ENCODE measurements at regions not wholly inside any gene's neighbourhood (a gene's known extent, or its start where the extent isn't known, plus 50 kb on each side); places are given as distances from the start of the nearest gene placed in this dataset.

DNA sequence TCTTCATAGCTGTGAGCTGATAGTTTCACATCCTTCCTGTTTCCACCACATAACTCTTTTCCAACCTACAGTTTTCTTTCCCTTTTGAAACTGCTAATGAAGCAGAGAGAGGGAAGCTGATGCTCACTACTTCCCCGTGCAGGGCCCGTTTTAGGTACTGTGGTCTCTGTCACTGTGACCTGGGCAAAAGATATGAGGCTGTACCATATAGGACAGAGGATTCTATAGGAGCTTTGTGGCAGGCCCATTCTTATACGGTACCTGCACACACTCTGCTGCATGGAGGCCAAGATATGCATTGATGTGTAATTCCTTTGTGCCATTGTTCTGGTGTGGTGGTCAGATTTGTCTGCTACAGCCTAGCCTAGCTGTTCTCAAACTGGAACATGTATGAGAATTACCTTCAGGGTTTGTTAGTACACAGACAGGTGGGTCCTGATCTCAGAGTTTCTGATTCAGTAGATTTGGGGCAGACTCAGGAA is 577.3 kb downstream of the LMO7 start:
- no peak overlapping the region for H3K9ac ChIP-seq (ENCODE audit: insufficient read length)
- H3K4me3 ChIP-seq = no peak overlapping the region
- H3K9me3 ChIP-seq (ENCODE audit: low read depth, low read length) = no peaks in the 10 kb centered on the region
- TF ChIP-seq POLR2AphosphoS5 (IDR thresholded peaks at IDR 0.05; ENCODE audit: borderline replicate concordance, low read depth, low read length) = no peak
- no peak for TF ChIP-seq FOXP2 (optimal IDR thresholded peaks at IDR 0.05; ENCODE audit: control extremely low read depth, extremely low read length, insufficient read depth)
- TF ChIP-seq EZH2 (IDR thresholded peaks at IDR 0.05) = no peak
- DNase-seq (ENCODE audit: low read depth, low spot score) = no peak
- H3K27ac ChIP-seq = no peak overlapping the region
- H3K36me3 ChIP-seq (ENCODE audit: insufficient read depth, low read length) = no peaks in the 10 kb centered on the region

DNA sequence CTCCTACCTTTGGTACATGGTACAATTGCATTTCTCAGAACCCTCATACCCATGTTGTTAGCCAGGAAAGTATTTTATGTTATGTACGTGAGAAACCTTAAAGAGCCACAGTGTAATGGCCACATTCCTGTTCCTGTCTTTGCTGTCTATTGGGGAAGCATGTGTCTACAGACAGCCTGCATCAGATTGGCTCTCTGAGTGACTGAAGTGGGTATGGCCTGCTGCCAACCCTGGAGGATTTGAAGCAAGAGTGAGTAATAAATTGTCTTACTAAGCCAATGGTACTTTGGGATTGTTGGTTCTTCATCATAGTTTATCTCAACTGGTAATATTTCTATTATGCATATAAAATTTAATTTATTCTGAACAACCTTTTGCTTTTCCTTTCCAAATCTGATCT is 574.1 kb downstream of the LMO7 start:
- Histone ChIP-seq H3K27ac (no peak overlapping the region), H3K4me3 (no peak overlapping the region), H3K36me3 (ENCODE audit: insufficient read depth, low read length) (no peaks in the 10 kb centered on the region), H3K9me3 (ENCODE audit: low read depth, low read length) (no peaks in the 10 kb centered on the region), H3K9ac (ENCODE audit: insufficient read length) (no peak overlapping the region)
- no peak for DNase-seq (ENCODE audit: low read depth, low spot score)
- TF ChIP-seq EZH2 (IDR thresholded peaks at IDR 0.05) (no peak), POLR2AphosphoS5 (IDR thresholded peaks at IDR 0.05; ENCODE audit: borderline replicate concordance, low read depth, low read length) (no peak), FOXP2 (optimal IDR thresholded peaks at IDR 0.05; ENCODE audit: control extremely low read depth, extremely low read length, insufficient read depth) (no peak)

DNA sequence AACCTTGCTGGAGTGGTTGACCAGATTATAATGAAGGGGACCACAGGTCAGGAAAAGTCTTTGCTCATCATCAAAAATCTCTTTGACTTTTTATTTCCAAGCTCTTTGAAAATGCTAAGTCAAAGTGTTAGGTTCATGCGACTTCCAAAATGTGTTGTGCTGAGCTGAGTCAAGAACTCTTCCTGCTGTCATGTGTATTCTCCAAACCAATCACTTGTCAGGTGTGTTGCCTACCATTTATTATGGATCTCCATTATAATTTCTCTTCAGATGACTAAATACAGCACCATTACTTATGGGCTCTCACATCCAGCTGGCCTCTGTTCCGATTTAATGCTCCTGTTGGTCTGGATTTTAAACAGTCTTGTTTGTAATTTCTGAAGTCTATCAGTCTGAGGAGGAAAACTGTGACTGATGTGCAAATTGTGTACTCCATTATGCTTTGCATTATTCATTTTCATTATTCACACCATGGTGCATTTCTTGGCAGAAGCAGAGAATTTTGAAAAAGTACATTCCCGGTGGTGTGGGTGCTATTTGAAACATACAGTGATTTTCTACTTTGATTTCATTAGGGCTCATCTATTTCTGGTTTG is 562.5 kb downstream of the LMO7 start:
- Histone ChIP-seq H3K4me3 (no peak overlapping the region), H3K9me3 (ENCODE audit: low read depth, low read length) (no peaks in the 10 kb centered on the region), H3K36me3 (ENCODE audit: insufficient read depth, low read length) (no peaks in the 10 kb centered on the region), H3K27ac (no peak overlapping the region), H3K9ac (ENCODE audit: insufficient read length) (no peak overlapping the region)
- TF ChIP-seq EZH2 (IDR thresholded peaks at IDR 0.05) (no peak), FOXP2 (optimal IDR thresholded peaks at IDR 0.05; ENCODE audit: control extremely low read depth, extremely low read length, insufficient read depth) (no peak), POLR2AphosphoS5 (IDR thresholded peaks at IDR 0.05; ENCODE audit: borderline replicate concordance, low read depth, low read length) (no peak)
- no peak for DNase-seq (ENCODE audit: low read depth, low spot score)

DNA sequence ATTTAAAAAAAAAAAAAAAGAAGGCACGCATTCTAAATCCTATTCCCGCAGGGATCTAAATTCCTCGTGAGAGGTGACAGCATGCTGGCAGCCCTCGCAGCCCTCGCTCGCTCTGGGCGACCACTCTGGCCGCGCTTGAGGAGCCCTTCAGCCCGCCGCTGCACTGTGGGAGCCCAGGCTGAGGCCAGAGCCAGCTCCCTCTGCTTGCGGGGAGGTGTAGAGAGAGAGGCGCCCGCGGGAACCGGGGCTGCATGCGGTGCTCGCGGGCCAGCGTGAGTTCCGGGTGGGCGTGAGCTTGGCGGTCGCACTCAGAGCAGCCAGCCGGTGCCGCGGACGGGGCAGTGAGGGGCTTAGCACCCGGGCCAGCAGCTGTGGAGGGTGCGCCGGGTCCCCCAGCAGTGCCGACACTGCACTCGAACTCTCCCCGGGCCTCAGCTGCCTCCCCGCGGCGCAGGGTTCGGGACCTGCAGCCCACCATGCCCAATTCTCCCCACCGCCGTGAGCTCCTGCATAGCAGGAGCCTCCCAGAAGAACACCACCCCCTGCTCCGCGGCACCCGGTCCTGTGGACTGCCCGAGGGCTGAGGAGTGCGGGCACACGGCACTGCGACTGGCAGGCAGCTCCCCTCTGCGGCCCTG is 553.9 kb downstream of the LMO7 start:
- TF ChIP-seq POLR2AphosphoS5 (IDR thresholded peaks at IDR 0.05; ENCODE audit: borderline replicate concordance, low read depth, low read length) = no peak
- TF ChIP-seq EZH2 (IDR thresholded peaks at IDR 0.05) = no peak
- H3K27ac ChIP-seq = no peak overlapping the region
- H3K9ac ChIP-seq (ENCODE audit: insufficient read length) = no peak overlapping the region
- DNase-seq (ENCODE audit: low read depth, low spot score) = no peak
- no peak overlapping the region for H3K4me3 ChIP-seq
- no peaks in the 10 kb centered on the region for H3K36me3 ChIP-seq (ENCODE audit: insufficient read depth, low read length)
- no peaks in the 10 kb centered on the region for H3K9me3 ChIP-seq (ENCODE audit: low read depth, low read length)

DNA sequence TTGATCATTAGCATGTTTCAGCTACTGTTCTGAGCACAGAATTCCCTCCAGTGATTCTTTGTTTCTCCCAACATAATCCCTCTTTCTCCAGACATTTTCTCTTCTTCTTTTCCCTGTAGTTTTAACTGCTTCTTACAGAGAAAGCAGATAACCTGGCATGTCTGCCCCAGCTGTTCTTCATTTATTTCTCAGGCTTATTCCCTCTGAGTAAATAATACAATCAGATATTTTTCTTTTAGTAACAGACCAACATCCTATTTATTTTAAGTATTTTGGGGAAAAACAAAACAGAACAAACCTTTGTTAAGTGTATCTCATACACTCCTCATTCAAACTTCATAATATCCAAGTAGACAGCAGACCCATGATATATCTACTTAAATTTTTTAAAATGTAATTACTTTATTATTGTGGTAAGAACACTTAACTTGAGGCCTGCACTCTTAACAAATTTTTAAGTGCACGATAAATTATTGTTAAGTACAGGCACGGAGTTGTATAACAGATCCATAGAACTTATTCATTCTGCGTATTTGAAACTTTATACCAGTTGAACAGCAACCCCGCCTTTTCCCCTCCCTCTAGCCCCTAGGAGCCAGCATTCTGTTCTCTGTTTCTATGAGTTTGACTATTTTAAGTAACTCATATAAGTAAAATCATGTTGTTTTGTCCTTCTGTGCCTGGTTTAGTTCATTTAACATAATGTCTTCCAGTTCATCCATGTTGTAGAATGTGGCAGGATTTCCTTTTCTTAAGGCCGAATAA is 540.0 kb downstream of the LMO7 start:
- DNase-seq (ENCODE audit: low read depth, low spot score) = no peak
- Histone ChIP-seq H3K9ac (ENCODE audit: insufficient read length) (no peak overlapping the region), H3K27ac (no peak overlapping the region), H3K9me3 (ENCODE audit: low read depth, low read length) (no peaks in the 10 kb centered on the region), H3K36me3 (ENCODE audit: insufficient read depth, low read length) (no peaks in the 10 kb centered on the region), H3K4me3 (no peak overlapping the region)
- TF ChIP-seq POLR2AphosphoS5 (IDR thresholded peaks at IDR 0.05; ENCODE audit: borderline replicate concordance, low read depth, low read length) (no peak), FOXP2 (optimal IDR thresholded peaks at IDR 0.05; ENCODE audit: control extremely low read depth, extremely low read length, insufficient read depth) (no peak), EZH2 (IDR thresholded peaks at IDR 0.05) (no peak)

DNA sequence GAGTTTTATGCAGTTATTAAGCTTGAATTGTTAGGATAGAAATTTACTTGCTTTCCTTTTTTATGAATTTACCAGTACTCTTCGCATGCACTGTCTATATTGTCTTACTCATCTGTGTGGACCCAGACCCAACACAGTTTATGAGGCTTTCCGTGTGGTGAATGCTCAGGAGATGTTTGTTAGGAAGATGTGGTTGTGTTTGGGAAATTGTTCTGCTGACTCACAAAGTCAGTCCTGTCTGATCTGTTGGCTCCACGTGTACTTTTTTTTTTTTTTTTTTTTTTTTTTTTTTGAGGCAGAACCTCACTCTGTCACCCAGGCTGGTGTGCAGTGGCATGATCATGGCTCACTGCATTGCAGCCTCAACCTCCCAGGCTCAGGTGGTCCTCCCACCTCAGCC is 532.5 kb downstream of the LMO7 start:
- H3K36me3 ChIP-seq (ENCODE audit: insufficient read depth, low read length) = no peaks in the 10 kb centered on the region
- H3K27ac ChIP-seq = no peak overlapping the region
- TF ChIP-seq EZH2 (IDR thresholded peaks at IDR 0.05) = no peak
- TF ChIP-seq FOXP2 (optimal IDR thresholded peaks at IDR 0.05; ENCODE audit: control extremely low read depth, extremely low read length, insufficient read depth) = no peak
- no peak for TF ChIP-seq POLR2AphosphoS5 (IDR thresholded peaks at IDR 0.05; ENCODE audit: borderline replicate concordance, low read depth, low read length)
- no peak overlapping the region for H3K4me3 ChIP-seq
- no peak overlapping the region for H3K9ac ChIP-seq (ENCODE audit: insufficient read length)
- no peak for DNase-seq (ENCODE audit: low read depth, low spot score)
- no peaks in the 10 kb centered on the region for H3K9me3 ChIP-seq (ENCODE audit: low read depth, low read length)

DNA sequence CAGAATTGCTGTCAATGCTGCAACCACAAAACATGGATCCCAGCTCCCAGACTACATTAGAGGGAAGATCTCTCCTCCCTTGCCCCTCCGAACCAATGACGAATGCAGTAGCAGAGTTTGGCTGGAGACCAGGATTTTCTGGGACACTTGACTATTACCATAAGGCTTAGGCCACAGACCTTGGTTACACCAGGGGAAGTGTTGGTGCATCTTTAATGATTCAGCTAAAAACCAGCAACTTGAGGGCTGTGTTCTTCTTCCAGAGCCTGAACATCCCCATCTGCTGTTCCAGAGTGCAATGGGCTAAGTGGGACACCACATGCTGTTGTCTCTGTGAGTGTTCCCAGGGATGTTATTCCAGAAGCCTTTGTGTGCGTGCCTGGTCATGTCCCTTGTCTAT is 528.2 kb downstream of the LMO7 start:
- DNase-seq (ENCODE audit: low read depth, low spot score) = no peak
- Histone ChIP-seq H3K27ac (no peak overlapping the region), H3K4me3 (no peak overlapping the region), H3K36me3 (ENCODE audit: insufficient read depth, low read length) (no peaks in the 10 kb centered on the region), H3K9me3 (ENCODE audit: low read depth, low read length) (no peaks in the 10 kb centered on the region), H3K9ac (ENCODE audit: insufficient read length) (no peak overlapping the region)
- TF ChIP-seq FOXP2 (optimal IDR thresholded peaks at IDR 0.05; ENCODE audit: control extremely low read depth, extremely low read length, insufficient read depth) = no peak
- no peak for TF ChIP-seq POLR2AphosphoS5 (IDR thresholded peaks at IDR 0.05; ENCODE audit: borderline replicate concordance, low read depth, low read length)
- TF ChIP-seq EZH2 (IDR thresholded peaks at IDR 0.05) = no peak

DNA sequence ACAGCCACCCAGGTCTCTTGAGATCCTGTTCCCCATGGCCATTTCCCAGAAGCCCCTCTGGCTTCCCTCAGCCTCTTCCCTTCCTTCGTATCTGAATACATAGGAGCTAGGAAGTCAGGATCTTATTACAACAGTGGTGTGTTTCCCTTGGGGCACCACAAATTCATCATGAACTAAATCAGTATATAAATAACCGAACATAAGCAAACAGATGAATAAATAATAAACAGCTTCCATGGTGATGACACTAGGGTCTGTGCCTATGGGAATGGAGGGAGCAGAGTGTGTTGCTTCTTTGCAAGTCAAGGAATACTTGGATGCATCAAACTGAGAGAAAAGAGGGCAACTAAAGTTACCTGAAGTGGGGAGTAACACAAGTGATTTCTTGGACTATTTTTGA is 527.6 kb downstream of the LMO7 start:
- Histone ChIP-seq H3K27ac (no peak overlapping the region), H3K4me3 (no peak overlapping the region), H3K9ac (ENCODE audit: insufficient read length) (no peak overlapping the region), H3K36me3 (ENCODE audit: insufficient read depth, low read length) (no peaks in the 10 kb centered on the region), H3K9me3 (ENCODE audit: low read depth, low read length) (no peaks in the 10 kb centered on the region)
- no peak for TF ChIP-seq FOXP2 (optimal IDR thresholded peaks at IDR 0.05; ENCODE audit: control extremely low read depth, extremely low read length, insufficient read depth)
- no peak for TF ChIP-seq POLR2AphosphoS5 (IDR thresholded peaks at IDR 0.05; ENCODE audit: borderline replicate concordance, low read depth, low read length)
- no peak for TF ChIP-seq EZH2 (IDR thresholded peaks at IDR 0.05)
- DNase-seq (ENCODE audit: low read depth, low spot score) = no peak
